Endothelial cell of umbilical vein (primary cell): ENCODE measurements at regions not wholly inside any gene's neighbourhood (a gene's known extent, or its start where the extent isn't known, plus 50 kb on each side); places are given as distances from the start of the nearest gene placed in this dataset.

Source experiments
- BruUV-seq: library from RNA; stranded (reverse); fragments of 400-500 nt; replicated peaks from 2 replicates; lab custom pipeline; 2021; lab: Mats Ljungman, UMichigan
- CTCF ChIA-PET: fragments of 300-600, 350-600 bp; sonication (Branson Sonifier 250); formaldehyde crosslinking; loops from one replicate; lab custom pipeline; 2021; ENCODE audit warnings: antibody characterized with exemption, inconsistent platforms; lab: Charles Lee
- POLR2A ChIA-PET: fragments of 300-600, 350-600 bp; sonication (Branson Sonifier 250); formaldehyde crosslinking; loops from one replicate; lab custom pipeline; 2021; ENCODE audit warnings: antibody characterized with exemption, inconsistent platforms; lab: Charles Lee
- DNase-seq: peaks from one replicate; pipeline ENCODE4 v3.0.0-alpha.2; 2011; ENCODE audit warnings: low read depth, low spot score
- FAIRE-seq: peaks from 2 replicates; lab custom pipeline; 2011; peaks lifted over from hg19 to GRCh38; lab: Jason Lieb, UNC
- H2AFZ ChIP-seq: 2 replicates; pipeline ENCODE4 v1.6.0; 2012; ENCODE audit warnings: low read depth, low read length, control low read depth, inconsistent platforms
- H3K27ac ChIP-seq: 2 replicates; pipeline ENCODE4 v1.5.1; 2011; ENCODE audit warnings: low read depth, mild to moderate bottlenecking, control low read depth, low read length, moderate library complexity; ENCODE audit not compliant: insufficient read depth
- H3K27me3 ChIP-seq, 2 experiments: 2 replicates each; pipeline versions ENCODE4 v1.6.0 to v1.6.1; 2011; ENCODE audit warnings: low read length in 2 of 2, mixed read lengths in 1 of 2; ENCODE audit not compliant: control insufficient read depth in 2 of 2, insufficient read depth in 2 of 2
- H3K36me3 ChIP-seq, 2 experiments: 2 replicates in 1 of 2; 3 replicates in 1 of 2; pipeline ENCODE4 v1.5.1; 2011; ENCODE audit warnings: low read length in 2 of 2, mild to moderate bottlenecking in 1 of 2, moderate library complexity in 1 of 2; ENCODE audit not compliant: control insufficient read depth in 2 of 2, insufficient read depth in 2 of 2; ENCODE audit errors: extremely low read depth in 1 of 2
- H3K4me1 ChIP-seq: 3 replicates; pipeline ENCODE4 v1.5.1; 2011; ENCODE audit warnings: mild to moderate bottlenecking, low read length; ENCODE audit not compliant: control insufficient read depth, insufficient read depth; ENCODE audit errors: extremely low read depth
- H3K4me2 ChIP-seq: 2 replicates; pipeline ENCODE4 v1.6.1; 2011; ENCODE audit warnings: low read length, control low read depth, mixed read lengths; ENCODE audit not compliant: insufficient read depth
- H3K4me3 ChIP-seq, 3 experiments: fragments of 200-600 bp in 1 of 3; sonication (generic), shearing (Covaris generic) in 1 of 3; replicated peaks in 1 of 3; 2 replicates each; pipeline ENCODE4 v1.5.1; 2011 to 2016; ENCODE audit warnings: control low read depth in 3 of 3, low read length in 3 of 3, mild to moderate bottlenecking in 2 of 3, inconsistent platforms in 1 of 3, low read depth in 1 of 3, moderate library complexity in 1 of 3; ENCODE audit not compliant: insufficient read depth in 1 of 3
- H3K79me2 ChIP-seq: 2 replicates; pipeline ENCODE4 v1.6.0; 2012; ENCODE audit warnings: low read length, inconsistent platforms; ENCODE audit not compliant: control insufficient read depth, insufficient read depth
- H3K9ac ChIP-seq: replicated peaks from 2 replicates; pipeline ENCODE3; 2011; ENCODE audit warnings: low read length, control low read depth; ENCODE audit not compliant: insufficient read depth; ENCODE audit errors: extremely low read depth
- H3K9me1 ChIP-seq: replicated peaks from 3 replicates; pipeline ENCODE4 v1.6.0; 2011; ENCODE audit warnings: mild to moderate bottlenecking, low read length; ENCODE audit not compliant: control insufficient read depth, insufficient read depth; ENCODE audit errors: extremely low read depth
- H3K9me3 ChIP-seq: replicated peaks from 2 replicates; pipeline ENCODE4 v1.5.1; 2012; ENCODE audit warnings: low read length, inconsistent platforms; ENCODE audit not compliant: control insufficient read depth, insufficient read depth
- H4K20me1 ChIP-seq: replicated peaks from 2 replicates; pipeline ENCODE3; 2011; ENCODE audit warnings: mild to moderate bottlenecking, low read length; ENCODE audit not compliant: control insufficient read depth, insufficient read depth; ENCODE audit errors: extremely low read depth
- EZH2 ChIP-seq: IDR thresholded peaks from 2 replicates; pipeline ENCODE4 v1.6.1; 2012; ENCODE audit warnings: borderline replicate concordance, low read depth, mild to moderate bottlenecking, moderate library complexity, low read length, inconsistent platforms; ENCODE audit not compliant: severe bottlenecking
- FOS ChIP-seq: IDR thresholded peaks from 2 replicates; pipeline ENCODE4 v1.6.1; 2011; ENCODE audit warnings: mild to moderate bottlenecking, low read length, moderate library complexity, borderline replicate concordance; ENCODE audit not compliant: insufficient read depth
- GATA2 ChIP-seq: IDR thresholded peaks from 2 replicates; pipeline ENCODE4 v1.7.0; 2011; ENCODE audit warnings: low read depth, mild to moderate bottlenecking, moderate library complexity, mixed read lengths, low read length; ENCODE audit not compliant: insufficient read length, insufficient read depth
- JUN ChIP-seq: IDR thresholded peaks from 2 replicates; pipeline ENCODE4 v1.6.1; 2011; ENCODE audit warnings: borderline replicate concordance, low read depth; ENCODE audit not compliant: insufficient read length, insufficient read depth
- MYC ChIP-seq: IDR thresholded peaks from one replicate; pipeline ENCODE4 v1.6.1; 2011; ENCODE audit warnings: mild to moderate bottlenecking, low read depth, low read length
- POLR2A ChIP-seq: IDR thresholded peaks from 2 replicates; pipeline ENCODE4 v1.6.1; 2012; ENCODE audit warnings: low read depth, mild to moderate bottlenecking, control low read depth, low read length
- POLR2AphosphoS5 ChIP-seq: IDR thresholded peaks from 2 replicates; pipeline ENCODE4 v1.6.1; 2012; ENCODE audit warnings: low read depth, mild to moderate bottlenecking, control low read depth, low read length, moderate library complexity; ENCODE audit not compliant: insufficient read depth
- dilution Hi-C: fragments of 300-500 bp; cut with MboI; formaldehyde crosslinking; loops from one replicate; pipeline ENCODE4 v1.15.0; 2019; ENCODE audit warnings: low sequenced_read_pairs; ENCODE audit not compliant: extremely low pct_ligation_motif_present
- intact Hi-C: fragments of 100-400 bp; cut with micrococcal nuclease; formaldehyde crosslinking; loops from one replicate; pipeline ENCODE4 v1.10.0; 2022
- TF ChIP-seq, protein P1 (sequence below), 2 donors: IDR thresholded peaks; 1 replicate in 1 of 2; 2 replicates in 1 of 2; pipeline ENCODE4 v1.5.1; 2011; ENCODE audit warnings: low read length in 2 of 2, mild to moderate bottlenecking in 2 of 2, moderate library complexity in 2 of 2, control low read depth in 1 of 2, inconsistent platforms in 1 of 2, low read depth in 1 of 2; ENCODE audit not compliant: insufficient read depth in 1 of 2; ENCODE audit errors: extremely low read depth in 1 of 2
- TF ChIP-seq, protein P2 (sequence below): IDR thresholded peaks from 2 replicates; pipeline ENCODE4 v1.6.1; 2011; ENCODE audit not compliant: insufficient read depth, insufficient read length

DNA sequence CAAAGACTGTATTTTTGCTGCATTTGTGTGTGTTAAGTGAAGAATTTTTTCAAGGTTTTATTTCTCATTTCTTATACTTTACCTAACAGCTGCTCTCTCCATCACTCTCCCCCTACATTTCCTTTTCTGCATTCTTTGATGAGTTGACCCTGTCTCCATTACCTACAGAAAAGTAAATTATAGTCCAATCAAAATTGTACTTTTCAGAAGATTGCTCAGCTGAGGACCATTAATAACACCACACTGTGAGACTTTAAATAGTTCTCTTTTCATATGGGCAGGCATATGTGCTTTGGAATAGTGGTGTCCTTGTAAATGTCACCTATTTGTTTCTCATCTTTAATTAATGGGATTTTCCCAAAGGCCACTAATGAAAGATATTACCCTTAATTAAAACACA lies 234.7 kb upstream of the GPR149 start:
- H3K27me3 ChIP-seq, result no peaks in the 10 kb centered on the region
- FAIRE-seq (no peak), DNase-seq (no peak)
- BruUV-seq, result no TSS peak
- TF ChIP-seq POLR2AphosphoS5 (no peak), FOS (no peak), POLR2A (no peak), MYC (no peak), EZH2 (no peak), JUN (no peak), GATA2 (no peak)
- TF ChIP-seq, protein P1, sequence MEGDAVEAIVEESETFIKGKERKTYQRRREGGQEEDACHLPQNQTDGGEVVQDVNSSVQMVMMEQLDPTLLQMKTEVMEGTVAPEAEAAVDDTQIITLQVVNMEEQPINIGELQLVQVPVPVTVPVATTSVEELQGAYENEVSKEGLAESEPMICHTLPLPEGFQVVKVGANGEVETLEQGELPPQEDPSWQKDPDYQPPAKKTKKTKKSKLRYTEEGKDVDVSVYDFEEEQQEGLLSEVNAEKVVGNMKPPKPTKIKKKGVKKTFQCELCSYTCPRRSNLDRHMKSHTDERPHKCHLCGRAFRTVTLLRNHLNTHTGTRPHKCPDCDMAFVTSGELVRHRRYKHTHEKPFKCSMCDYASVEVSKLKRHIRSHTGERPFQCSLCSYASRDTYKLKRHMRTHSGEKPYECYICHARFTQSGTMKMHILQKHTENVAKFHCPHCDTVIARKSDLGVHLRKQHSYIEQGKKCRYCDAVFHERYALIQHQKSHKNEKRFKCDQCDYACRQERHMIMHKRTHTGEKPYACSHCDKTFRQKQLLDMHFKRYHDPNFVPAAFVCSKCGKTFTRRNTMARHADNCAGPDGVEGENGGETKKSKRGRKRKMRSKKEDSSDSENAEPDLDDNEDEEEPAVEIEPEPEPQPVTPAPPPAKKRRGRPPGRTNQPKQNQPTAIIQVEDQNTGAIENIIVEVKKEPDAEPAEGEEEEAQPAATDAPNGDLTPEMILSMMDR (IDR thresholded peaks at IDR 0.05; ENCODE audit: extremely low read depth in 1 of 2, insufficient read depth in 1 of 2, low read depth in 1 of 2, low read length in 2 of 2), result no peak
- TF ChIP-seq, protein P2, sequence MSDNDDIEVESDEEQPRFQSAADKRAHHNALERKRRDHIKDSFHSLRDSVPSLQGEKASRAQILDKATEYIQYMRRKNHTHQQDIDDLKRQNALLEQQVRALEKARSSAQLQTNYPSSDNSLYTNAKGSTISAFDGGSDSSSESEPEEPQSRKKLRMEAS, result no peak
- POLR2A ChIA-PET, result no interaction called here
- no peak overlapping the region for H3K4me2 ChIP-seq
- H3K4me1 ChIP-seq, result no peaks in the 10 kb centered on the region
- H4K20me1 ChIP-seq, result no peaks in the 10 kb centered on the region
- CTCF ChIA-PET, result no interaction called here
- dilution Hi-C loops (no loop called here), intact Hi-C loops (no loop called here)
- no peak overlapping the region for H2AFZ ChIP-seq
- no peaks in the 10 kb centered on the region for H3K79me2 ChIP-seq
- no peaks in the 10 kb centered on the region for H3K9me1 ChIP-seq
- no peak overlapping the region for H3K27ac ChIP-seq
- H3K4me3 ChIP-seq, result no peak overlapping the region
- H3K9ac ChIP-seq, result no peak overlapping the region
- H3K36me3 ChIP-seq, result no peaks in the 10 kb centered on the region
- no peaks in the 10 kb centered on the region for H3K9me3 ChIP-seq
